ENCODE measurements at regions not wholly inside any gene's neighbourhood (a gene's known extent, or its start where the extent isn't known, plus 50 kb on each side); places are given as distances from the start of the nearest gene placed in this dataset.

- TF ChIP-seq CTCF (conservative IDR thresholded peaks at IDR 0.05; ENCODE audit: low read depth, low read length) = no peak
- no peak overlapping the region for H3K4me3 ChIP-seq (ENCODE audit: low read depth, low read length)
- DNase-seq (ENCODE audit: low read depth) = no peak
Measured at GRCh38 chr15:31257286-31257685, 69.3 kb upstream of the KLF13 start.

- no peak for TF ChIP-seq CTCF (conservative IDR thresholded peaks at IDR 0.05; ENCODE audit: low read depth, low read length)
- no peak for DNase-seq (ENCODE audit: low read depth)
Measured at GRCh38 chr15:31258260-31258659, 68.4 kb upstream of the KLF13 start.

GRCh38 chr15:31259562-31260252, 66.9 kb upstream of the KLF13 start:
- DNase-seq (ENCODE audit: low read depth) = no peak
- TF ChIP-seq CTCF (conservative IDR thresholded peaks at IDR 0.05; ENCODE audit: low read depth, low read length) = no peak
- H3K4me3 ChIP-seq (ENCODE audit: low read depth, low read length) = no peak overlapping the region

More at GRCh38 chr15:31258260-31258659, 68.4 kb upstream of the KLF13 start:
- no peak overlapping the region for H3K4me3 ChIP-seq (ENCODE audit: low read depth, low read length)

GRCh38 chr15:31260646-31261265, 65.9 kb upstream of the KLF13 start:
- no peak overlapping the region for H3K4me3 ChIP-seq (ENCODE audit: low read depth, low read length)
- DNase-seq (ENCODE audit: low read depth) = no peak
- TF ChIP-seq CTCF (conservative IDR thresholded peaks at IDR 0.05; ENCODE audit: low read depth, low read length) = no peak

GRCh38 chr15:31261266-31262142, 65.1 kb upstream of the KLF13 start:
- no peak overlapping the region for H3K4me3 ChIP-seq (ENCODE audit: low read depth, low read length)
- no peak for DNase-seq (ENCODE audit: low read depth)
- no peak for TF ChIP-seq CTCF (conservative IDR thresholded peaks at IDR 0.05; ENCODE audit: low read depth, low read length)

GRCh38 chr15:31262143-31262530, 64.5 kb upstream of the KLF13 start:
- no peak for DNase-seq (ENCODE audit: low read depth)
- no peak for TF ChIP-seq CTCF (conservative IDR thresholded peaks at IDR 0.05; ENCODE audit: low read depth, low read length)
- H3K4me3 ChIP-seq (ENCODE audit: low read depth, low read length) = no peak overlapping the region

Data from choroid plexus epithelial cell (primary cell).